MM.1S (cell line): ENCODE measurements at regions not wholly inside any gene's neighbourhood (a gene's known extent, or its start where the extent isn't known, plus 50 kb on each side); places are given as distances from the start of the nearest gene placed in this dataset.

Experiments
- DNase-seq: peaks from one replicate; pipeline ENCODE4 v3.0.0-alpha.2; 2015
- H2AFZ ChIP-seq: fragments of 300-600 bp; sonication (generic); 2 replicates; pipeline ENCODE4 v1.6.0; 2016; ENCODE audit warnings: antibody characterized with exemption, low read length
- H3F3A ChIP-seq: fragments of 300-600 bp; sonication (generic); 2 replicates; pipeline ENCODE4 v1.6.1; 2016; ENCODE audit warnings: mild to moderate bottlenecking, antibody characterized with exemption, low read length, moderate library complexity, mixed read lengths; ENCODE audit not compliant: insufficient read depth
- H3K27ac ChIP-seq: fragments of 300-600 bp; sonication (generic); 2 replicates; pipeline ENCODE4 v1.5.1; 2016; ENCODE audit warnings: mild to moderate bottlenecking, low read length
- H3K27me3 ChIP-seq: fragments of 300-600 bp; sonication (generic); replicated peaks from 2 replicates; pipeline ENCODE4 v1.6.0; 2016; ENCODE audit warnings: low read length; ENCODE audit not compliant: insufficient read depth
- H3K36me3 ChIP-seq: fragments of 300-600 bp; sonication (generic); replicated peaks from 2 replicates; pipeline ENCODE4 v1.6.1; 2016; ENCODE audit warnings: mild to moderate bottlenecking, low read length, mixed read lengths; ENCODE audit not compliant: insufficient read depth
- H3K4me1 ChIP-seq: fragments of 300-600 bp; sonication (generic); 2 replicates; pipeline ENCODE4 v1.6.1; 2016; ENCODE audit warnings: low read length, mixed read lengths
- H3K4me2 ChIP-seq: fragments of 300-600 bp; sonication (generic); 2 replicates; pipeline ENCODE4 v1.6.0; 2016; ENCODE audit warnings: low read depth, low read length
- H3K4me3 ChIP-seq: fragments of 300-600 bp; sonication (generic); 2 replicates; pipeline ENCODE4 v1.5.1; 2016; ENCODE audit warnings: low read length, mixed read lengths
- H3K79me2 ChIP-seq: fragments of 300-600 bp; sonication (generic); 2 replicates; pipeline ENCODE4 v1.6.1; 2016; ENCODE audit warnings: mixed run types, low read length, mixed read lengths
- H3K9ac ChIP-seq: fragments of 300-600 bp; sonication (generic); 2 replicates; pipeline ENCODE4 v1.6.1; 2016; ENCODE audit warnings: low read length, mixed read lengths
- H3K9me2 ChIP-seq: fragments of 300-600 bp; sonication (generic); replicated peaks from 2 replicates; pipeline ENCODE4 v1.6.1; 2016; ENCODE audit warnings: mild to moderate bottlenecking, low read length, mixed read lengths; ENCODE audit not compliant: insufficient read depth
- H3K9me3 ChIP-seq: fragments of 300-600 bp; sonication (generic); replicated peaks from 2 replicates; pipeline ENCODE4 v1.6.1; 2016; ENCODE audit warnings: mild to moderate bottlenecking, low read length, mixed read lengths; ENCODE audit not compliant: insufficient read depth
- H4K20me1 ChIP-seq: fragments of 300-600 bp; sonication (generic); 2 replicates; pipeline ENCODE4 v1.6.1; 2016; ENCODE audit warnings: mild to moderate bottlenecking, low read length, moderate library complexity, mixed read lengths; ENCODE audit not compliant: insufficient read depth
- CTCF ChIP-seq: fragments of 300-600 bp; sonication (generic); IDR thresholded peaks from 2 replicates; pipeline ENCODE4 v1.5.1; 2016; ENCODE audit warnings: antibody characterized with exemption, low read length, mixed read lengths
- EZH2 ChIP-seq: fragments of 300-600 bp; sonication (generic); optimal IDR thresholded peaks from 2 replicates; pipeline ENCODE3; 2017; ENCODE audit warnings: low read depth, mild to moderate bottlenecking, antibody characterized with exemption, low read length, mixed read lengths
- EZH2phosphoT487 ChIP-seq: fragments of 300-600 bp; sonication (generic); IDR thresholded peaks from 2 replicates; pipeline ENCODE4 v1.6.1; 2018; ENCODE audit warnings: antibody characterized with exemption, low read length

GRCh38 chr9:8262625-8263622 lies 463.3 kb upstream of the DMAC1 start:
- Histone ChIP-seq H3K27me3 (no peaks in the 10 kb centered on the region), H3K9ac (no peak overlapping the region), H3K79me2 (no peaks in the 10 kb centered on the region), H3K9me3 (no peaks in the 10 kb centered on the region), H3K27ac (no peak overlapping the region), H4K20me1 (no peaks in the 10 kb centered on the region), H3K36me3 (no peaks in the 10 kb centered on the region), H3K4me1 (no peaks in the 10 kb centered on the region), H3F3A (no peaks in the 10 kb centered on the region), H3K4me2 (no peak overlapping the region), H3K9me2 (no peaks in the 10 kb centered on the region), H2AFZ (no peak overlapping the region), H3K4me3 (no peak overlapping the region)
- TF ChIP-seq CTCF: no peak
- no peak for TF ChIP-seq EZH2
- TF ChIP-seq EZH2phosphoT487: no peak
- DNase-seq: no peak

GRCh38 chr9:8261737-8262136 lies 462.2 kb upstream of the DMAC1 start:
- no peaks in the 10 kb centered on the region for H3K27me3 ChIP-seq
- no peaks in the 10 kb centered on the region for H3K9me3 ChIP-seq
- no peak overlapping the region for H3K9ac ChIP-seq
- H3K4me1 ChIP-seq: no peaks in the 10 kb centered on the region
- H4K20me1 ChIP-seq: no peaks in the 10 kb centered on the region
- no peak overlapping the region for H2AFZ ChIP-seq
- H3K36me3 ChIP-seq: no peaks in the 10 kb centered on the region
- no peak overlapping the region for H3K4me3 ChIP-seq
- H3K9me2 ChIP-seq: no peaks in the 10 kb centered on the region
- H3K79me2 ChIP-seq: no peaks in the 10 kb centered on the region
- TF ChIP-seq CTCF: no peak
- TF ChIP-seq EZH2phosphoT487: no peak
- no peak for TF ChIP-seq EZH2
- H3K27ac ChIP-seq: no peak overlapping the region
- H3F3A ChIP-seq: no peaks in the 10 kb centered on the region
- no peak overlapping the region for H3K4me2 ChIP-seq
- DNase-seq: no peak

- Histone ChIP-seq H4K20me1 (no peaks in the 10 kb centered on the region), H3K27ac (no peak overlapping the region), H3K9me2 (no peaks in the 10 kb centered on the region), H3K4me1 (no peaks in the 10 kb centered on the region), H2AFZ (no peak overlapping the region), H3K27me3 (no peaks in the 10 kb centered on the region), H3K36me3 (no peaks in the 10 kb centered on the region), H3K9me3 (no peaks in the 10 kb centered on the region), H3K4me3 (no peak overlapping the region), H3K4me2 (no peak overlapping the region), H3K9ac (no peak overlapping the region), H3F3A (no peaks in the 10 kb centered on the region), H3K79me2 (no peaks in the 10 kb centered on the region)
- TF ChIP-seq EZH2phosphoT487 (no peak), CTCF (no peak), EZH2 (no peak)
- DNase-seq: no peak
Measured at GRCh38 chr9:8259028-8259427, 459.4 kb upstream of the DMAC1 start.
